OCI-LY7 (cell line): ENCODE measurements at regions not wholly inside any gene's neighbourhood (a gene's known extent, or its start where the extent isn't known, plus 50 kb on each side); places are given as distances from the start of the nearest gene placed in this dataset.

ENCODE experiments used
- BruUV-seq: library from RNA; stranded (reverse); fragments of 400-500 nt; replicated peaks from 2 replicates; lab custom pipeline; 2021; lab: Mats Ljungman, UMichigan
- CTCF ChIA-PET: fragments of 300-600 bp; sonication (Branson Sonifier 250); formaldehyde crosslinking; loops from one replicate; lab custom pipeline; 2022; ENCODE audit warnings: antibody characterized with exemption; ENCODE audit not compliant: unreplicated experiment; lab: Charles Lee
- POLR2A ChIA-PET: fragments of 300-600 bp; sonication (Branson Sonifier 250); formaldehyde crosslinking; loops from one replicate; lab custom pipeline; 2022; ENCODE audit warnings: antibody characterized with exemption; lab: Charles Lee
- DNase-seq: peaks from one replicate; pipeline ENCODE4 v3.0.0-alpha.2; 2015; ENCODE audit warnings: low spot score
- H2AFZ ChIP-seq: fragments of 200-600 bp; sonication (generic), shearing (Covaris generic); 2 replicates; pipeline ENCODE4 v1.6.1; 2014; ENCODE audit warnings: mild to moderate bottlenecking, antibody characterized with exemption, low read length, moderate library complexity
- H3K27ac ChIP-seq: fragments of 200-600 bp; sonication (generic); 2 replicates; pipeline ENCODE4 v1.5.1; 2014; ENCODE audit warnings: mixed run types, low read depth, mild to moderate bottlenecking, moderate library complexity, low read length, inconsistent platforms; ENCODE audit not compliant: poor library complexity, severe bottlenecking
- H3K36me3 ChIP-seq: fragments of 200-600 bp; sonication (generic); 2 replicates; pipeline ENCODE4 v1.6.1; 2014; ENCODE audit warnings: mild to moderate bottlenecking, antibody characterized with exemption, low read length, moderate library complexity, mixed read lengths; ENCODE audit not compliant: insufficient read depth
- H3K4me1 ChIP-seq: fragments of 200-600 bp; sonication (generic); 2 replicates; pipeline ENCODE4 v1.5.1; 2014; ENCODE audit warnings: mild to moderate bottlenecking, low read length; ENCODE audit not compliant: insufficient read depth, poor library complexity, severe bottlenecking
- H3K4me2 ChIP-seq: fragments of 200-600 bp; sonication (generic); 2 replicates; pipeline ENCODE4 v1.6.1; 2014; ENCODE audit warnings: mild to moderate bottlenecking, low read length
- H3K4me3 ChIP-seq: fragments of 200-600 bp; sonication (generic); 2 replicates; pipeline ENCODE4 v1.5.1; 2014; ENCODE audit warnings: mild to moderate bottlenecking, low read depth, low read length; ENCODE audit not compliant: poor library complexity, severe bottlenecking
- H3K79me2 ChIP-seq: fragments of 200-600 bp; sonication (generic); 2 replicates; pipeline ENCODE4 v1.6.1; 2016; ENCODE audit warnings: low read depth, mild to moderate bottlenecking, low read length, moderate library complexity, mixed read lengths; ENCODE audit not compliant: insufficient read depth
- H3K9me2 ChIP-seq: fragments of 200-600 bp; sonication (generic); 2 replicates; pipeline ENCODE4 v1.6.1; 2016; ENCODE audit warnings: mild to moderate bottlenecking, low read length, mixed read lengths; ENCODE audit not compliant: insufficient read depth
- H3K9me3 ChIP-seq: fragments of 200-600 bp; sonication (generic); 2 replicates; pipeline ENCODE4 v1.6.1; 2014; ENCODE audit warnings: mild to moderate bottlenecking, mixed run types, low read length, mixed read lengths
- H4K20me1 ChIP-seq: fragments of 200-600 bp; sonication (generic); 2 replicates; pipeline ENCODE4 v1.6.1; 2014; ENCODE audit warnings: mild to moderate bottlenecking, antibody characterized with exemption, low read length, moderate library complexity, mixed read lengths; ENCODE audit not compliant: insufficient read depth
- CTCF ChIP-seq: fragments of 200-600 bp; sonication (generic); conservative IDR thresholded peaks from 2 replicates; pipeline ENCODE4 v1.5.1; 2014; ENCODE audit warnings: mild to moderate bottlenecking, antibody characterized with exemption, low read length, moderate library complexity, mixed read lengths
- EZH2phosphoT487 ChIP-seq: fragments of 200-600 bp; sonication (generic); IDR thresholded peaks from 2 replicates; pipeline ENCODE4 v1.6.1; 2018; ENCODE audit warnings: low read depth, borderline replicate concordance, mild to moderate bottlenecking, mixed run types, antibody characterized with exemption, low read length, moderate library complexity, mixed read lengths
- intact Hi-C: fragments of 100-400 bp; cut with micrococcal nuclease; formaldehyde crosslinking; loops from one replicate; pipeline ENCODE4 v1.10.0; 2022; ENCODE audit not compliant: unreplicated experiment

GRCh38 chr2:145394181-145394580 lies 874.3 kb upstream of the ZEB2 start:
- Histone ChIP-seq H3K4me3 (no peak overlapping the region), H3K79me2 (no peaks in the 10 kb centered on the region), H3K4me1 (no peaks in the 10 kb centered on the region), H4K20me1 (no peaks in the 10 kb centered on the region), H2AFZ (no peak overlapping the region), H3K9me3 (no peaks in the 10 kb centered on the region; the same call in 1 of the 2 replicates), H3K9me2 (no peaks in the 10 kb centered on the region), H3K36me3 (no peaks in the 10 kb centered on the region; the same call in 1 of the 2 replicates), H3K4me2 (no peak overlapping the region), H3K27ac (no peak overlapping the region)
- no peak for DNase-seq
- ChIA-PET CTCF (no interaction called here), POLR2A (interaction anchor here (0.5 to 1.2 kb wide), 4 partner anchors 12 to 463 kb away, joined by 3 read pairs; no protein-coding TSS in a partner anchor)
- no TSS peak for BruUV-seq
- intact Hi-C loops = no loop called here
- TF ChIP-seq CTCF (no peak), EZH2phosphoT487 (no peak)

GRCh38 chr2:145386973-145387372 lies 867.1 kb upstream of the ZEB2 start:
- no peaks in the 10 kb centered on the region for H3K79me2 ChIP-seq
- no peaks in the 10 kb centered on the region for H3K9me2 ChIP-seq
- intact Hi-C loops = no loop called here
- no peaks in the 10 kb centered on the region; the same call in 1 of the 2 replicates for H3K36me3 ChIP-seq
- no peak overlapping the region for H3K27ac ChIP-seq
- H3K4me1 ChIP-seq = no peaks in the 10 kb centered on the region
- H2AFZ ChIP-seq = no peak overlapping the region
- no peak for TF ChIP-seq CTCF
- TF ChIP-seq EZH2phosphoT487 = no peak
- H4K20me1 ChIP-seq = no peaks in the 10 kb centered on the region
- H3K9me3 ChIP-seq = no peaks in the 10 kb centered on the region
- no peak overlapping the region for H3K4me3 ChIP-seq
- no TSS peak for BruUV-seq
- DNase-seq = no peak
- POLR2A ChIA-PET = interaction anchor here (0.6 to 1.2 kb wide), 3 partner anchors 16 to 481 kb away, joined by 3 to 4 read pairs (median 3); no protein-coding TSS in a partner anchor
- H3K4me2 ChIP-seq = no peak overlapping the region
- CTCF ChIA-PET = no interaction called here

- Histone ChIP-seq H3K36me3 (no peaks in the 10 kb centered on the region), H3K4me3 (no peak overlapping the region), H4K20me1 (no peaks in the 10 kb centered on the region), H3K9me2 (no peaks in the 10 kb centered on the region), H3K79me2 (no peaks in the 10 kb centered on the region), H3K27ac (no peak overlapping the region), H3K4me1 (no peaks in the 10 kb centered on the region), H3K4me2 (no peak overlapping the region), H2AFZ (no peak overlapping the region), H3K9me3 (no peaks in the 10 kb centered on the region)
- no TSS peak for BruUV-seq
- no peak for DNase-seq
- ChIA-PET POLR2A (interaction anchor here (0.6 to 1.7 kb wide), 4 partner anchors 20 to 438 kb away, joined by 3 to 8 read pairs (median 5); no protein-coding TSS in a partner anchor), CTCF (no interaction called here)
- TF ChIP-seq EZH2phosphoT487 (no peak), CTCF (no peak)
- intact Hi-C loops = no loop called here
Observed at GRCh38 chr2:145383961-145384360, 864.0 kb upstream of the ZEB2 start.
